Activated CD4-positive, alpha-beta T cell treated with anti-CD3 and anti-CD28 coated beads for 36 hours (primary cell): ENCODE measurements at regions not wholly inside any gene's neighbourhood (a gene's known extent, or its start where the extent isn't known, plus 50 kb on each side); places are given as distances from the start of the nearest gene placed in this dataset.

Source experiments
- ATAC-seq: fragments of 200-7000 bp; cut with Tn5 transposase; one replicate; pipeline ENCODE4 v1.10.0; 2021; ENCODE audit warnings: mild to moderate bottlenecking, moderate library complexity
- CTCF ChIA-PET: fragments of 350-600 bp; sonication (Branson Sonifier 250); formaldehyde crosslinking; loops from one replicate; lab custom pipeline; 2021; ENCODE audit warnings: antibody characterized with exemption; lab: Charles Lee
- POLR2A ChIA-PET: fragments of 350-600 bp; sonication (Branson Sonifier 250); formaldehyde crosslinking; loops from one replicate; lab custom pipeline; 2021; ENCODE audit warnings: antibody characterized with exemption, inconsistent platforms; lab: Charles Lee
- DNase-seq: peaks from one replicate; pipeline ENCODE4 v3.0.0-alpha.2; 2020
- H3K27ac Mint-ChIP-seq: one replicate; pipeline ENCODE4 v1.8.0; 2021; ENCODE audit warnings: mixed read lengths
- H3K27me3 Mint-ChIP-seq: one replicate; pipeline ENCODE4 v1.8.0; 2021; ENCODE audit warnings: mixed read lengths
- H3K36me3 Mint-ChIP-seq: one replicate; pipeline ENCODE4 v1.8.0; 2021; ENCODE audit warnings: low read depth, mixed read lengths
- H3K4me1 Mint-ChIP-seq: one replicate; pipeline ENCODE4 v1.8.0; 2021; ENCODE audit warnings: mixed read lengths
- H3K4me3 Mint-ChIP-seq: one replicate; pipeline ENCODE4 v1.8.0; 2021; ENCODE audit warnings: mild to moderate bottlenecking, moderate library complexity, mixed read lengths
- H3K9me3 Mint-ChIP-seq: one replicate; pipeline ENCODE4 v1.8.0; 2021; ENCODE audit warnings: low read depth, mixed read lengths
- intact Hi-C, 2 experiments: fragments of 100-400 bp; cut with DNase I in 1 of 2; cut with micrococcal nuclease in 1 of 2; formaldehyde crosslinking; loops; one replicate each; pipeline versions ENCODE4 v1.14.2 to v1.15.1; 2022 to 2024; cut with DNase I, micrococcal nuclease

- Mint-ChIP-seq H3K4me3 (no peak overlapping the region), H3K4me1 (no peaks in the 10 kb centered on the region), H3K9me3 (no peaks in the 10 kb centered on the region), H3K27me3 (no peaks in the 10 kb centered on the region), H3K36me3 (no peaks in the 10 kb centered on the region), H3K27ac (no peak overlapping the region)
- ChIA-PET POLR2A (no interaction called here), CTCF (interaction anchor here (0.5 to 0.7 kb wide), 3 partner anchors 307 to 1798 kb away, joined by 4 to 5 read pairs (median 4); no protein-coding TSS in a partner anchor)
- intact Hi-C loops: no loop called here
- no peak for DNase-seq
- no peak for ATAC-seq
Measured at GRCh38 chr16:5738586-5738985, 641.0 kb upstream of the EEF2KMT start.

GRCh38 chr16:5736209-5736930, 638.8 kb upstream of the EEF2KMT start:
- intact Hi-C loops: no loop called here
- ChIA-PET POLR2A (no interaction called here), CTCF (no interaction called here)
- Mint-ChIP-seq H3K4me1 (no peaks in the 10 kb centered on the region), H3K27me3 (no peaks in the 10 kb centered on the region), H3K27ac (no peak overlapping the region), H3K4me3 (no peak overlapping the region), H3K9me3 (no peaks in the 10 kb centered on the region), H3K36me3 (no peaks in the 10 kb centered on the region)
- DNase-seq (no peak), ATAC-seq (no peak)

GRCh38 chr16:5735444-5735843, 637.8 kb upstream of the EEF2KMT start:
- Mint-ChIP-seq H3K27ac (no peak overlapping the region), H3K4me3 (no peak overlapping the region), H3K36me3 (no peaks in the 10 kb centered on the region), H3K4me1 (no peaks in the 10 kb centered on the region), H3K27me3 (no peaks in the 10 kb centered on the region), H3K9me3 (no peaks in the 10 kb centered on the region)
- DNase-seq: no peak
- no peak for ATAC-seq
- intact Hi-C loops: no loop called here
- ChIA-PET POLR2A (no interaction called here), CTCF (no interaction called here)

GRCh38 chr16:5730783-5731182, 633.2 kb upstream of the EEF2KMT start:
- no peak for DNase-seq
- Mint-ChIP-seq H3K27ac (no peak overlapping the region), H3K9me3 (no peaks in the 10 kb centered on the region), H3K36me3 (no peaks in the 10 kb centered on the region), H3K4me1 (no peaks in the 10 kb centered on the region), H3K27me3 (no peaks in the 10 kb centered on the region), H3K4me3 (no peak overlapping the region)
- CTCF ChIA-PET: no interaction called here
- POLR2A ChIA-PET: no interaction called here
- intact Hi-C loops: no loop called here
- no peak for ATAC-seq

GRCh38 chr16:5722116-5722619, 624.6 kb upstream of the EEF2KMT start:
- Mint-ChIP-seq H3K27ac (no peak overlapping the region), H3K4me3 (no peak overlapping the region), H3K36me3 (no peaks in the 10 kb centered on the region), H3K27me3 (no peaks in the 10 kb centered on the region), H3K9me3 (peaks cover 6% of the 10 kb centered on the region), H3K4me1 (no peaks in the 10 kb centered on the region)
- intact Hi-C loops: no loop called here
- DNase-seq (no peak), ATAC-seq (no peak)
- CTCF ChIA-PET: no interaction called here
- POLR2A ChIA-PET: no interaction called here

- CTCF ChIA-PET: no interaction called here
- no peaks in the 10 kb centered on the region for H3K36me3 Mint-ChIP-seq
- H3K4me3 Mint-ChIP-seq: no peak overlapping the region
- intact Hi-C loops: no loop called here
- H3K4me1 Mint-ChIP-seq: no peaks in the 10 kb centered on the region
- POLR2A ChIA-PET: no interaction called here
- H3K9me3 Mint-ChIP-seq: peaks cover 9% of the 10 kb centered on the region
- H3K27me3 Mint-ChIP-seq: no peaks in the 10 kb centered on the region
- ATAC-seq (no peak), DNase-seq (no peak)
- no peak overlapping the region for H3K27ac Mint-ChIP-seq
Measured at GRCh38 chr16:5715155-5715554, 617.6 kb upstream of the EEF2KMT start.

- ATAC-seq (no peak), DNase-seq (peak; percentile 20)
- peaks cover 11% of the 10 kb centered on the region for H3K9me3 Mint-ChIP-seq
- no peak overlapping the region for H3K27ac Mint-ChIP-seq
- no peaks in the 10 kb centered on the region for H3K27me3 Mint-ChIP-seq
- CTCF ChIA-PET: no interaction called here
- POLR2A ChIA-PET: no interaction called here
- intact Hi-C loops: no loop called here
- no peaks in the 10 kb centered on the region for H3K36me3 Mint-ChIP-seq
- no peak overlapping the region for H3K4me3 Mint-ChIP-seq
- no peaks in the 10 kb centered on the region for H3K4me1 Mint-ChIP-seq
Measured at GRCh38 chr16:5709889-5710288, 612.3 kb upstream of the EEF2KMT start.

GRCh38 chr16:5706211-5706610, 608.6 kb upstream of the EEF2KMT start:
- POLR2A ChIA-PET: no interaction called here
- no peaks in the 10 kb centered on the region for H3K27me3 Mint-ChIP-seq
- intact Hi-C loops: no loop called here
- no peaks in the 10 kb centered on the region for H3K36me3 Mint-ChIP-seq
- H3K4me3 Mint-ChIP-seq: no peak overlapping the region
- CTCF ChIA-PET: no interaction called here
- H3K9me3 Mint-ChIP-seq: peaks cover 11% of the 10 kb centered on the region
- no peak overlapping the region for H3K27ac Mint-ChIP-seq
- no peak for ATAC-seq
- no peak for DNase-seq
- no peaks in the 10 kb centered on the region for H3K4me1 Mint-ChIP-seq

- ChIA-PET POLR2A (no interaction called here), CTCF (no interaction called here)
- no peaks in the 10 kb centered on the region for H3K36me3 Mint-ChIP-seq
- no peak overlapping the region for H3K27ac Mint-ChIP-seq
- no peak for ATAC-seq
- H3K9me3 Mint-ChIP-seq: peaks cover 16% of the 10 kb centered on the region
- H3K4me1 Mint-ChIP-seq: no peaks in the 10 kb centered on the region
- H3K4me3 Mint-ChIP-seq: no peak overlapping the region
- no peak for DNase-seq
- intact Hi-C loops: no loop called here
- no peaks in the 10 kb centered on the region for H3K27me3 Mint-ChIP-seq
Measured at GRCh38 chr16:5704271-5704670, 606.7 kb upstream of the EEF2KMT start.

GRCh38 chr16:5693426-5693825, 595.8 kb upstream of the EEF2KMT start:
- intact Hi-C loops: no loop called here
- no peaks in the 10 kb centered on the region for H3K36me3 Mint-ChIP-seq
- H3K9me3 Mint-ChIP-seq: no peaks in the 10 kb centered on the region
- H3K27ac Mint-ChIP-seq: no peak overlapping the region
- H3K4me3 Mint-ChIP-seq: no peak overlapping the region
- POLR2A ChIA-PET: no interaction called here
- no peaks in the 10 kb centered on the region for H3K4me1 Mint-ChIP-seq
- CTCF ChIA-PET: no interaction called here
- DNase-seq: no peak
- H3K27me3 Mint-ChIP-seq: no peaks in the 10 kb centered on the region
- ATAC-seq: no peak

- ChIA-PET CTCF (interaction anchor here (0.8 kb wide), 1 partner anchor 62 kb away, joined by 3 read pairs; no protein-coding TSS in a partner anchor), POLR2A (no interaction called here)
- intact Hi-C loops: no loop called here
- no peaks in the 10 kb centered on the region for H3K9me3 Mint-ChIP-seq
- H3K27me3 Mint-ChIP-seq: no peaks in the 10 kb centered on the region
- DNase-seq (no peak), ATAC-seq (no peak)
- no peak overlapping the region for H3K27ac Mint-ChIP-seq
- no peaks in the 10 kb centered on the region for H3K36me3 Mint-ChIP-seq
- no peak overlapping the region for H3K4me3 Mint-ChIP-seq
- no peaks in the 10 kb centered on the region for H3K4me1 Mint-ChIP-seq
Measured at GRCh38 chr16:5681966-5682365, 584.4 kb upstream of the EEF2KMT start.

GRCh38 chr16:5678371-5678770, 580.8 kb upstream of the EEF2KMT start:
- ChIA-PET POLR2A (no interaction called here), CTCF (no interaction called here)
- ATAC-seq (no peak), DNase-seq (no peak)
- H3K27ac Mint-ChIP-seq: no peak overlapping the region
- no peaks in the 10 kb centered on the region for H3K27me3 Mint-ChIP-seq
- H3K4me1 Mint-ChIP-seq: no peaks in the 10 kb centered on the region
- H3K9me3 Mint-ChIP-seq: no peaks in the 10 kb centered on the region
- H3K4me3 Mint-ChIP-seq: no peak overlapping the region
- intact Hi-C loops: no loop called here
- H3K36me3 Mint-ChIP-seq: no peaks in the 10 kb centered on the region
